Cerebellar cortex (tissue), 1 donor: ENCODE measurements at regions not wholly inside any gene's neighbourhood (a gene's known extent, or its start where the extent isn't known, plus 50 kb on each side); places are given as distances from the start of the nearest gene placed in this dataset.

Experiments used
- DNase-seq: peaks from one replicate; pipeline ENCODE4 v3.0.0-alpha.2; 2015; ENCODE audit warnings: low spot score

- DNase-seq: no peak
Observed at GRCh38 chrX:122783918-122784317, 400.2 kb upstream of the GRIA3 start.

- no peak for DNase-seq
Observed at GRCh38 chrX:122787231-122787630, 396.8 kb upstream of the GRIA3 start.

GRCh38 chrX:122788216-122788615 is 395.9 kb upstream of the GRIA3 start:
- no peak for DNase-seq

- DNase-seq: no peak
Observed at GRCh38 chrX:122790376-122791095, 393.5 kb upstream of the GRIA3 start.

- DNase-seq: no peak
Observed at GRCh38 chrX:122813876-122814275, 370.2 kb upstream of the GRIA3 start.

GRCh38 chrX:122816288-122816687 is 367.8 kb upstream of the GRIA3 start:
- DNase-seq: no peak

- DNase-seq: no peak
Observed at GRCh38 chrX:122817321-122817955, 366.6 kb upstream of the GRIA3 start.

GRCh38 chrX:122818068-122818467 is 366.0 kb upstream of the GRIA3 start:
- no peak for DNase-seq

GRCh38 chrX:122833230-122833629 is 350.8 kb upstream of the GRIA3 start:
- DNase-seq: no peak

GRCh38 chrX:122835886-122836285 is 348.2 kb upstream of the GRIA3 start:
- no peak for DNase-seq

GRCh38 chrX:122850326-122850725 is 333.8 kb upstream of the GRIA3 start:
- DNase-seq: no peak

- no peak for DNase-seq
Observed at GRCh38 chrX:122856205-122856604, 327.9 kb upstream of the GRIA3 start.

- no peak for DNase-seq
Observed at GRCh38 chrX:122857734-122858133, 326.3 kb upstream of the GRIA3 start.

- DNase-seq: no peak
Observed at GRCh38 chrX:122863067-122863466, 321.0 kb upstream of the GRIA3 start.

- no peak for DNase-seq
Observed at GRCh38 chrX:122866532-122866931, 317.5 kb upstream of the GRIA3 start.

- no peak for DNase-seq
Observed at GRCh38 chrX:122868631-122869030, 315.4 kb upstream of the GRIA3 start.

- DNase-seq: no peak
Observed at GRCh38 chrX:122869171-122869570, 314.9 kb upstream of the GRIA3 start.

GRCh38 chrX:122878269-122878668 is 305.8 kb upstream of the GRIA3 start:
- no peak for DNase-seq

- no peak for DNase-seq
Observed at GRCh38 chrX:122880952-122881351, 303.1 kb upstream of the GRIA3 start.

GRCh38 chrX:122890729-122891128 is 293.3 kb upstream of the GRIA3 start:
- DNase-seq: no peak

GRCh38 chrX:122906726-122907125 is 277.4 kb upstream of the GRIA3 start:
- no peak for DNase-seq

GRCh38 chrX:122907375-122907774 is 276.7 kb upstream of the GRIA3 start:
- no peak for DNase-seq

GRCh38 chrX:122910697-122911096 is 273.4 kb upstream of the GRIA3 start:
- no peak for DNase-seq

GRCh38 chrX:122913134-122913533 is 270.9 kb upstream of the GRIA3 start:
- DNase-seq: no peak
